Endothelial cell of umbilical vein (primary cell): ENCODE measurements at regions not wholly inside any gene's neighbourhood (a gene's known extent, or its start where the extent isn't known, plus 50 kb on each side); places are given as distances from the start of the nearest gene placed in this dataset.

ENCODE experiments used
- BruUV-seq: library from RNA; stranded (reverse); fragments of 400-500 nt; replicated peaks from 2 replicates; lab custom pipeline; 2021; lab: Mats Ljungman, UMichigan
- CTCF ChIA-PET: fragments of 300-600, 350-600 bp; sonication (Branson Sonifier 250); formaldehyde crosslinking; loops from one replicate; lab custom pipeline; 2021; ENCODE audit warnings: antibody characterized with exemption, inconsistent platforms; lab: Charles Lee
- POLR2A ChIA-PET: fragments of 300-600, 350-600 bp; sonication (Branson Sonifier 250); formaldehyde crosslinking; loops from one replicate; lab custom pipeline; 2021; ENCODE audit warnings: antibody characterized with exemption, inconsistent platforms; lab: Charles Lee
- DNase-seq: peaks from one replicate; pipeline ENCODE4 v3.0.0-alpha.2; 2011; ENCODE audit warnings: low read depth, low spot score
- FAIRE-seq: peaks from 2 replicates; lab custom pipeline; 2011; peaks lifted over from hg19 to GRCh38; lab: Jason Lieb, UNC
- H2AFZ ChIP-seq: 2 replicates; pipeline ENCODE4 v1.6.0; 2012; ENCODE audit warnings: low read depth, low read length, control low read depth, inconsistent platforms
- H3K27ac ChIP-seq: 2 replicates; pipeline ENCODE4 v1.5.1; 2011; ENCODE audit warnings: low read depth, mild to moderate bottlenecking, control low read depth, low read length, moderate library complexity; ENCODE audit not compliant: insufficient read depth
- H3K27me3 ChIP-seq, 2 experiments: 2 replicates each; pipeline versions ENCODE4 v1.6.0 to v1.6.1; 2011; ENCODE audit warnings: low read length in 2 of 2, mixed read lengths in 1 of 2; ENCODE audit not compliant: control insufficient read depth in 2 of 2, insufficient read depth in 2 of 2
- H3K36me3 ChIP-seq, 2 experiments: 2 replicates in 1 of 2; 3 replicates in 1 of 2; pipeline ENCODE4 v1.5.1; 2011; ENCODE audit warnings: low read length in 2 of 2, mild to moderate bottlenecking in 1 of 2, moderate library complexity in 1 of 2; ENCODE audit not compliant: control insufficient read depth in 2 of 2, insufficient read depth in 2 of 2; ENCODE audit errors: extremely low read depth in 1 of 2
- H3K4me1 ChIP-seq: 3 replicates; pipeline ENCODE4 v1.5.1; 2011; ENCODE audit warnings: mild to moderate bottlenecking, low read length; ENCODE audit not compliant: control insufficient read depth, insufficient read depth; ENCODE audit errors: extremely low read depth
- H3K4me2 ChIP-seq: 2 replicates; pipeline ENCODE4 v1.6.1; 2011; ENCODE audit warnings: low read length, control low read depth, mixed read lengths; ENCODE audit not compliant: insufficient read depth
- H3K4me3 ChIP-seq, 3 experiments: fragments of 200-600 bp in 1 of 3; sonication (generic), shearing (Covaris generic) in 1 of 3; replicated peaks in 1 of 3; 2 replicates each; pipeline ENCODE4 v1.5.1; 2011 to 2016; ENCODE audit warnings: control low read depth in 3 of 3, low read length in 3 of 3, mild to moderate bottlenecking in 2 of 3, inconsistent platforms in 1 of 3, low read depth in 1 of 3, moderate library complexity in 1 of 3; ENCODE audit not compliant: insufficient read depth in 1 of 3
- H3K79me2 ChIP-seq: 2 replicates; pipeline ENCODE4 v1.6.0; 2012; ENCODE audit warnings: low read length, inconsistent platforms; ENCODE audit not compliant: control insufficient read depth, insufficient read depth
- H3K9ac ChIP-seq: replicated peaks from 2 replicates; pipeline ENCODE3; 2011; ENCODE audit warnings: low read length, control low read depth; ENCODE audit not compliant: insufficient read depth; ENCODE audit errors: extremely low read depth
- H3K9me1 ChIP-seq: replicated peaks from 3 replicates; pipeline ENCODE4 v1.6.0; 2011; ENCODE audit warnings: mild to moderate bottlenecking, low read length; ENCODE audit not compliant: control insufficient read depth, insufficient read depth; ENCODE audit errors: extremely low read depth
- H3K9me3 ChIP-seq: replicated peaks from 2 replicates; pipeline ENCODE4 v1.5.1; 2012; ENCODE audit warnings: low read length, inconsistent platforms; ENCODE audit not compliant: control insufficient read depth, insufficient read depth
- H4K20me1 ChIP-seq: replicated peaks from 2 replicates; pipeline ENCODE3; 2011; ENCODE audit warnings: mild to moderate bottlenecking, low read length; ENCODE audit not compliant: control insufficient read depth, insufficient read depth; ENCODE audit errors: extremely low read depth
- CTCF ChIP-seq, 2 donors: IDR thresholded peaks; 1 replicate in 1 of 2; 2 replicates in 1 of 2; pipeline ENCODE4 v1.5.1; 2011; ENCODE audit warnings: low read length in 2 of 2, mild to moderate bottlenecking in 2 of 2, moderate library complexity in 2 of 2, control low read depth in 1 of 2, inconsistent platforms in 1 of 2, low read depth in 1 of 2; ENCODE audit not compliant: insufficient read depth in 1 of 2; ENCODE audit errors: extremely low read depth in 1 of 2
- EZH2 ChIP-seq: IDR thresholded peaks from 2 replicates; pipeline ENCODE4 v1.6.1; 2012; ENCODE audit warnings: borderline replicate concordance, low read depth, mild to moderate bottlenecking, moderate library complexity, low read length, inconsistent platforms; ENCODE audit not compliant: severe bottlenecking
- GATA2 ChIP-seq: IDR thresholded peaks from 2 replicates; pipeline ENCODE4 v1.7.0; 2011; ENCODE audit warnings: low read depth, mild to moderate bottlenecking, moderate library complexity, mixed read lengths, low read length; ENCODE audit not compliant: insufficient read length, insufficient read depth
- JUN ChIP-seq: IDR thresholded peaks from 2 replicates; pipeline ENCODE4 v1.6.1; 2011; ENCODE audit warnings: borderline replicate concordance, low read depth; ENCODE audit not compliant: insufficient read length, insufficient read depth
- MAX ChIP-seq: IDR thresholded peaks from 2 replicates; pipeline ENCODE4 v1.6.1; 2011; ENCODE audit not compliant: insufficient read depth, insufficient read length
- dilution Hi-C: fragments of 300-500 bp; cut with MboI; formaldehyde crosslinking; loops from one replicate; pipeline ENCODE4 v1.15.0; 2019; ENCODE audit warnings: low sequenced_read_pairs; ENCODE audit not compliant: extremely low pct_ligation_motif_present
- intact Hi-C: fragments of 100-400 bp; cut with micrococcal nuclease; formaldehyde crosslinking; loops from one replicate; pipeline ENCODE4 v1.10.0; 2022

GRCh38 chr11:122601141-122602125, 54.1 kb upstream of the UBASH3B start:
- H3K9ac ChIP-seq = no peak overlapping the region
- no peak overlapping the region for H3K4me3 ChIP-seq
- no peaks in the 10 kb centered on the region for H3K4me1 ChIP-seq
- no peaks in the 10 kb centered on the region for H3K9me1 ChIP-seq
- BruUV-seq = no TSS peak
- CTCF ChIA-PET = interaction anchor here (1.6 kb wide), 1 partner anchor 21 kb away, joined by 5 read pairs; no protein-coding TSS in a partner anchor
- POLR2A ChIA-PET = no interaction called here
- no peak overlapping the region for H2AFZ ChIP-seq
- H3K79me2 ChIP-seq = no peaks in the 10 kb centered on the region
- DNase-seq (no peak), FAIRE-seq (no peak)
- no peak overlapping the region for H3K4me2 ChIP-seq
- H4K20me1 ChIP-seq = no peaks in the 10 kb centered on the region
- H3K27ac ChIP-seq = no peak overlapping the region
- no peaks in the 10 kb centered on the region for H3K9me3 ChIP-seq
- H3K36me3 ChIP-seq = no peaks in the 10 kb centered on the region
- H3K27me3 ChIP-seq = peaks cover 0 to 1% of the 10 kb centered on the region in 2 experiments
- intact Hi-C loops = no loop called here
- TF ChIP-seq CTCF (IDR thresholded peaks at IDR 0.05; ENCODE audit: extremely low read depth in 1 of 2, insufficient read depth in 1 of 2, low read depth in 1 of 2, low read length in 2 of 2) (no peak), MAX (no peak), JUN (no peak), EZH2 (no peak), GATA2 (no peak)
- dilution Hi-C loops = no loop called here
